ENCODE measurements at regions not wholly inside any gene's neighbourhood (a gene's known extent, or its start where the extent isn't known, plus 50 kb on each side); places are given as distances from the start of the nearest gene placed in this dataset.

GRCh38 chr6:90863043-90863442 is 276.2 kb upstream of the MAP3K7 start:
- in situ Hi-C loops (cut with HindIII; ENCODE audit: low pct_ligation_motif_present, low sequenced_read_pairs) = no loop called here
- H3K36me3 ChIP-seq (replicated peaks) = no peaks in the 10 kb centered on the region
- no peaks in the 10 kb centered on the region for H3K27me3 ChIP-seq (replicated peaks)
- no peak for DNase-seq
- H3K4me3 ChIP-seq (ENCODE audit: low read depth, low read length) = no peak overlapping the region
- no peak for TF ChIP-seq CTCF (IDR thresholded peaks at IDR 0.05; ENCODE audit: low read depth, low read length, missing control alignments)
- no peak overlapping the region for H3K27ac ChIP-seq

- no peak overlapping the region for H3K4me3 ChIP-seq (ENCODE audit: low read depth, low read length)
These were observed 274.1 kb upstream of the MAP3K7 start for GRCh38 chr6:90860822-90861601.

GRCh38 chr6:90859612-90860011 is 272.7 kb upstream of the MAP3K7 start:
- TF ChIP-seq CTCF (IDR thresholded peaks at IDR 0.05; ENCODE audit: low read depth, low read length, missing control alignments) = no peak
- Histone ChIP-seq H3K27me3 (replicated peaks) (no peaks in the 10 kb centered on the region), H3K36me3 (replicated peaks) (no peaks in the 10 kb centered on the region), H3K4me3 (ENCODE audit: low read depth, low read length) (no peak overlapping the region), H3K27ac (no peak overlapping the region)
- in situ Hi-C loops (cut with HindIII; ENCODE audit: low pct_ligation_motif_present, low sequenced_read_pairs) = no loop called here
- no peak for DNase-seq

More at GRCh38 chr6:90860822-90861601, 274.1 kb upstream of the MAP3K7 start:
- TF ChIP-seq CTCF (IDR thresholded peaks at IDR 0.05; ENCODE audit: low read depth, low read length, missing control alignments) = no peak
- no peaks in the 10 kb centered on the region for H3K36me3 ChIP-seq (replicated peaks)
- no peaks in the 10 kb centered on the region for H3K27me3 ChIP-seq (replicated peaks)
- DNase-seq = no peak
- in situ Hi-C loops (cut with HindIII; ENCODE audit: low pct_ligation_motif_present, low sequenced_read_pairs) = no loop called here
- H3K27ac ChIP-seq = no peak overlapping the region

- in situ Hi-C loops (cut with HindIII; ENCODE audit: low pct_ligation_motif_present, low sequenced_read_pairs) = no loop called here
- H3K4me3 ChIP-seq (ENCODE audit: low read depth, low read length) = no peak overlapping the region
- no peaks in the 10 kb centered on the region for H3K27me3 ChIP-seq (replicated peaks)
- no peak for DNase-seq
- no peak for TF ChIP-seq CTCF (IDR thresholded peaks at IDR 0.05; ENCODE audit: low read depth, low read length, missing control alignments)
- H3K36me3 ChIP-seq (replicated peaks) = no peaks in the 10 kb centered on the region
- no peak overlapping the region for H3K27ac ChIP-seq
These were observed 272.2 kb upstream of the MAP3K7 start for GRCh38 chr6:90859056-90859455.

- Histone ChIP-seq H3K27ac (no peak overlapping the region), H3K36me3 (replicated peaks) (no peaks in the 10 kb centered on the region), H3K4me3 (ENCODE audit: low read depth, low read length) (no peak overlapping the region), H3K27me3 (replicated peaks) (no peaks in the 10 kb centered on the region)
- DNase-seq = no peak
- TF ChIP-seq CTCF (IDR thresholded peaks at IDR 0.05; ENCODE audit: low read depth, low read length, missing control alignments) = no peak
- in situ Hi-C loops (cut with HindIII; ENCODE audit: low pct_ligation_motif_present, low sequenced_read_pairs) = no loop called here
These were observed 262.8 kb upstream of the MAP3K7 start for GRCh38 chr6:90849686-90850085.

- in situ Hi-C loops (cut with HindIII; ENCODE audit: low pct_ligation_motif_present, low sequenced_read_pairs) = no loop called here
- H3K27ac ChIP-seq = no peak overlapping the region
- no peak overlapping the region for H3K4me3 ChIP-seq (ENCODE audit: low read depth, low read length)
- H3K36me3 ChIP-seq (replicated peaks) = no peaks in the 10 kb centered on the region
- TF ChIP-seq CTCF (IDR thresholded peaks at IDR 0.05; ENCODE audit: low read depth, low read length, missing control alignments) = no peak
- DNase-seq = no peak
- H3K27me3 ChIP-seq (replicated peaks) = no peaks in the 10 kb centered on the region
These were observed 260.0 kb upstream of the MAP3K7 start for GRCh38 chr6:90846824-90847223.

All from brain microvascular endothelial cell (primary cell).